H1 (cell line): ENCODE measurements at regions not wholly inside any gene's neighbourhood (a gene's known extent, or its start where the extent isn't known, plus 50 kb on each side); places are given as distances from the start of the nearest gene placed in this dataset.

Experiments used
- CTCF ChIA-PET: fragments of 300-600 bp; sonication (Branson Sonifier 250); formaldehyde crosslinking; loops from one replicate; lab custom pipeline; 2021; ENCODE audit not compliant: partially characterized antibody; lab: Charles Lee
- POLR2A ChIA-PET: fragments of 300-600 bp; sonication (Branson Sonifier 250); formaldehyde crosslinking; loops from one replicate; lab custom pipeline; 2021; ENCODE audit warnings: inconsistent platforms; ENCODE audit not compliant: partially characterized antibody; lab: Charles Lee
- DNase-seq, 2 experiments: peaks; one replicate each; pipeline versions ENCODE4 v3.0.0 to v3.0.0-alpha.2; 2010 to 2022; ENCODE audit warnings: low spot score in 2 of 2, low read depth in 1 of 2, mixed read lengths in 1 of 2
- FAIRE-seq: peaks from 2 replicates; lab custom pipeline; 2011; peaks lifted over from hg19 to GRCh38; lab: Jason Lieb, UNC
- H2AFZ ChIP-seq: 2 replicates; pipeline ENCODE4 v1.8.1; 2012; ENCODE audit warnings: low read length, inconsistent platforms
- H2AK5ac ChIP-seq: 2 replicates; pipeline ENCODE4 v1.6.1; 2013; ENCODE audit warnings: low read depth, low read length
- H2BK120ac ChIP-seq: replicated peaks from 2 replicates; pipeline ENCODE3; 2013; ENCODE audit warnings: low read depth, low read length, inconsistent platforms
- H2BK12ac ChIP-seq: 2 replicates; pipeline ENCODE4 v1.6.1; 2013; ENCODE audit warnings: low read depth, low read length
- H2BK15ac ChIP-seq: 2 replicates; pipeline ENCODE4 v1.6.1; 2013; ENCODE audit warnings: low read length
- H2BK20ac ChIP-seq: 2 replicates; pipeline ENCODE4 v1.6.1; 2013; ENCODE audit warnings: low read length
- H2BK5ac ChIP-seq: 2 replicates; pipeline ENCODE4 v1.6.1; 2013; ENCODE audit warnings: low read depth, low read length
- H3K14ac ChIP-seq: 2 replicates; pipeline ENCODE4 v1.6.1; 2013; ENCODE audit warnings: inconsistent platforms; ENCODE audit not compliant: insufficient read length
- H3K18ac ChIP-seq: 2 replicates; pipeline ENCODE4 v1.6.1; 2013; ENCODE audit warnings: low read length; ENCODE audit errors: extremely low read depth
- H3K23ac ChIP-seq: 2 replicates; pipeline ENCODE4 v1.6.1; 2013; ENCODE audit warnings: inconsistent platforms; ENCODE audit not compliant: insufficient read length
- H3K23me2 ChIP-seq: 2 replicates; pipeline ENCODE4 v1.6.1; 2013; ENCODE audit warnings: low read depth, low read length
- H3K27ac ChIP-seq: 2 replicates; pipeline ENCODE4 v1.6.1; 2011; ENCODE audit warnings: low read depth, low read length, inconsistent platforms
- H3K27me3 ChIP-seq, 4 experiments: replicated peaks in 1 of 4; 1 replicate in 1 of 4; 2 replicates in 3 of 4; pipeline versions ENCODE4 v1.6.1 to v1.8.1; 2011 to 2013; ENCODE audit warnings: low read length in 3 of 4, mild to moderate bottlenecking in 3 of 4, inconsistent platforms in 2 of 4, mixed read lengths in 2 of 4, moderate library complexity in 1 of 4; ENCODE audit not compliant: control insufficient read depth in 3 of 4, insufficient read depth in 3 of 4; ENCODE audit errors: extremely low read depth in 1 of 4
- H3K36me3 ChIP-seq, 4 experiments: 2 replicates each; pipeline versions ENCODE4 v1.6.1 to v1.8.1; 2011 to 2013; ENCODE audit warnings: mild to moderate bottlenecking in 4 of 4, low read length in 3 of 4, moderate library complexity in 2 of 4, control low read depth in 1 of 4, inconsistent platforms in 1 of 4; ENCODE audit not compliant: insufficient read depth in 4 of 4, control insufficient read depth in 2 of 4
- H3K4ac ChIP-seq: replicated peaks from 2 replicates; pipeline ENCODE3; 2013; ENCODE audit warnings: low read length, low read depth, mixed read lengths, inconsistent platforms; ENCODE audit not compliant: insufficient read length
- H3K4me1 ChIP-seq, 4 experiments: replicated peaks in 1 of 4; 1 replicate in 1 of 4; 2 replicates in 3 of 4; pipeline versions ENCODE4 v1.6.1 to v1.8.1; 2011 to 2013; ENCODE audit warnings: low read length in 3 of 4, inconsistent platforms in 2 of 4, mixed read lengths in 1 of 4; ENCODE audit not compliant: insufficient read depth in 4 of 4, control insufficient read depth in 3 of 4
- H3K4me2 ChIP-seq, 2 experiments: 2 replicates each; pipeline versions ENCODE4 v1.6.1 to v1.8.1; 2011 to 2013; ENCODE audit warnings: low read depth in 2 of 2, low read length in 2 of 2, control low read depth in 1 of 2, inconsistent platforms in 1 of 2, mild to moderate bottlenecking in 1 of 2; ENCODE audit not compliant: insufficient read depth in 1 of 2
- H3K4me3 ChIP-seq, 4 experiments: fragments of 200-600, 300-600 bp in 1 of 4; sonication (generic), shearing (Covaris generic), sonication (Bioruptor Twin) in 1 of 4; 2 replicates each; pipeline versions ENCODE4 v1.5.1 to v1.8.1; 2011 to 2016; ENCODE audit warnings: low read length in 4 of 4, low read depth in 3 of 4, control low read depth in 2 of 4, inconsistent platforms in 2 of 4, mild to moderate bottlenecking in 2 of 4, mixed read lengths in 1 of 4, moderate library complexity in 1 of 4; ENCODE audit not compliant: insufficient read depth in 2 of 4; ENCODE audit errors: extremely low read depth in 1 of 4
- H3K56ac ChIP-seq: replicated peaks from 2 replicates; pipeline ENCODE3; 2013; ENCODE audit warnings: low read depth, mild to moderate bottlenecking, mixed read lengths, low read length, inconsistent platforms; ENCODE audit not compliant: insufficient read length
- H3K79me1 ChIP-seq: 2 replicates; pipeline ENCODE4 v1.6.1; 2013; ENCODE audit warnings: low read depth, low read length, control low read depth
- H3K79me2 ChIP-seq, 2 experiments: 2 replicates each; pipeline versions ENCODE4 v1.6.1 to v1.8.1; 2012 to 2013; ENCODE audit warnings: low read length in 2 of 2, mild to moderate bottlenecking in 2 of 2, inconsistent platforms in 1 of 2; ENCODE audit not compliant: insufficient read depth in 2 of 2, control insufficient read depth in 1 of 2
- H3K9ac ChIP-seq, 4 experiments: replicated peaks in 1 of 4; 1 replicate in 1 of 4; 2 replicates in 3 of 4; pipeline versions ENCODE4 v1.6.1 to v1.8.1; 2011 to 2013; ENCODE audit warnings: low read depth in 3 of 4, low read length in 3 of 4, control low read depth in 2 of 4, mild to moderate bottlenecking in 2 of 4, moderate library complexity in 2 of 4, inconsistent platforms in 1 of 4; ENCODE audit errors: extremely low read depth in 1 of 4
- H3K9me3 ChIP-seq, 2 experiments: 2 replicates each; pipeline versions ENCODE4 v1.6.1 to v1.8.1; 2012 to 2013; ENCODE audit warnings: mild to moderate bottlenecking in 2 of 2, moderate library complexity in 2 of 2, control low read depth in 1 of 2, inconsistent platforms in 1 of 2, low read depth in 1 of 2, low read length in 1 of 2, mixed read lengths in 1 of 2; ENCODE audit not compliant: insufficient read depth in 2 of 2
- H4K20me1 ChIP-seq, 2 experiments: replicated peaks in 1 of 2; 2 replicates each; pipeline versions ENCODE3 to v1.8.1; 2011 to 2013; ENCODE audit warnings: inconsistent platforms in 2 of 2, low read length in 2 of 2, mild to moderate bottlenecking in 1 of 2; ENCODE audit not compliant: insufficient read depth in 2 of 2, control insufficient read depth in 1 of 2
- H4K5ac ChIP-seq: 2 replicates; pipeline ENCODE4 v1.6.1; 2013; ENCODE audit warnings: low read length, low read depth, mixed read lengths, inconsistent platforms; ENCODE audit not compliant: insufficient read length
- H4K8ac ChIP-seq: 2 replicates; pipeline ENCODE4 v1.8.0; 2013; ENCODE audit warnings: mild to moderate bottlenecking, moderate library complexity, low read length, inconsistent platforms; ENCODE audit not compliant: insufficient read depth; ENCODE audit errors: extremely low read depth
- H4K91ac ChIP-seq: replicated peaks from 2 replicates; pipeline ENCODE3; 2013; ENCODE audit warnings: low read length, mixed read lengths, inconsistent platforms; ENCODE audit not compliant: insufficient read length
- ASH2L ChIP-seq: fragments of 200-600, 300-600 bp; sonication (generic); IDR thresholded peaks from one replicate; pipeline ENCODE4 v1.7.1; 2017; ENCODE audit warnings: low read length
- RNF2 ChIP-seq: fragments of 200-900, 300-1000 bp; sonication (generic); IDR thresholded peaks from 2 replicates; pipeline ENCODE4 v1.7.1; 2016; ENCODE audit warnings: borderline replicate concordance, low read depth, mild to moderate bottlenecking, antibody characterized with exemption, low read length; ENCODE audit not compliant: poor library complexity, severe bottlenecking; ENCODE audit errors: missing control alignments
- SIN3A ChIP-seq, 2 experiments: IDR thresholded peaks in 1 of 2; conservative IDR thresholded peaks in 1 of 2; 2 replicates each; pipeline ENCODE4 v1.6.1; 2011 to 2012; ENCODE audit warnings: low read length in 2 of 2, improper control_type of control experiment in 1 of 2, low read depth in 1 of 2, mild to moderate bottlenecking in 1 of 2
- SP1 ChIP-seq: IDR thresholded peaks from 2 replicates; pipeline ENCODE4 v1.6.1; 2011; ENCODE audit warnings: low read depth, low read length
- SP2 ChIP-seq: IDR thresholded peaks from 2 replicates; pipeline ENCODE4 v1.6.1; 2012; ENCODE audit warnings: mild to moderate bottlenecking, low read length, inconsistent platforms
- USF2 ChIP-seq: IDR thresholded peaks from 2 replicates; pipeline ENCODE4 v1.6.1; 2011; ENCODE audit warnings: low read length, improper control_type of control experiment
- WGBS, 2 experiments: shearing (Covaris generic) in 1 of 2; methylation state at CpG; one replicate each; pipeline versions ENCODE4 v1.1.6 to v1.1.7; 2013 to 2015; ENCODE audit warnings: low lambda C conversion rate in 2 of 2, mixed read lengths in 2 of 2, inconsistent platforms in 1 of 2, low coverage in 1 of 2, missing lambda C conversion rate in 1 of 2; ENCODE audit not compliant: insufficient replicate concordance in 2 of 2, insufficient coverage in 1 of 2, insufficient read length in 1 of 2; ENCODE audit errors: extremely low coverage in 1 of 2, missing lambda C conversion rate in 1 of 2; 5-methylcytosine and 5-hydroxymethylcytosine counted together

- Histone ChIP-seq H3K4ac (no peak overlapping the region), H3K18ac (no peak overlapping the region), H2AK5ac (no peak overlapping the region), H3K4me3 (no peak overlapping the region), H3K4me1 (peaks cover 0 to 4% (median 0%) of the 10 kb centered on the region in 4 experiments; a peak in 1 of 7 replicates), H3K14ac (no peak overlapping the region), H3K9ac (no peak overlapping the region), H3K79me2 (no peaks in the 10 kb centered on the region), H2BK5ac (no peak overlapping the region), H3K79me1 (no peaks in the 10 kb centered on the region), H4K91ac (no peak overlapping the region), H4K8ac (no peak overlapping the region), H2BK12ac (no peak overlapping the region), H3K9me3 (0 out of 4 replicates have a peak, but pooled peaks cover 0 to 4% of the 10 kb centered on the region in 2 experiments), H3K27me3 (no peaks in the 10 kb centered on the region), H3K56ac (no peak overlapping the region), H3K4me2 (no peak overlapping the region), H2BK15ac (no peak overlapping the region), H4K20me1 (no peaks in the 10 kb centered on the region), H4K5ac (no peak overlapping the region), H3K27ac (no peak overlapping the region), H3K36me3 (no peaks in the 10 kb centered on the region), H3K23me2 (no peaks in the 10 kb centered on the region), H2AFZ (no peak overlapping the region), H2BK120ac (no peak overlapping the region), H3K23ac (no peak overlapping the region), H2BK20ac (no peak overlapping the region)
- no peak for DNase-seq
- CTCF ChIA-PET, result interaction anchor here (1.0 kb wide), 1 partner anchor 10 kb away, joined by 3 read pairs; no protein-coding TSS in a partner anchor
- no peak for FAIRE-seq
- 89% methylated on average over 2 of the region's 2 CpGs; no CpG with 5 or more reads in 1 of the 2 experiments for WGBS, 2 experiments
- POLR2A ChIA-PET, result no interaction called here
- TF ChIP-seq RNF2, result no peak
- no peak for TF ChIP-seq ASH2L
- TF ChIP-seq SP1, result no peak
- TF ChIP-seq SP2, result no peak
- TF ChIP-seq USF2, result no peak
- TF ChIP-seq SIN3A (conservative IDR thresholded peaks at IDR 0.05 in 1 of 2, IDR thresholded peaks at IDR 0.05 in 1 of 2; ENCODE audit: low read depth in 1 of 2, low read length in 2 of 2), result no peak
Measured at GRCh38 chr7:41873741-41874140, 170.9 kb upstream of the INHBA start.
